H1 (cell line): ENCODE measurements at regions not wholly inside any gene's neighbourhood (a gene's known extent, or its start where the extent isn't known, plus 50 kb on each side); places are given as distances from the start of the nearest gene placed in this dataset.

Source experiments
- CTCF ChIA-PET: fragments of 300-600 bp; sonication (Branson Sonifier 250); formaldehyde crosslinking; loops from one replicate; lab custom pipeline; 2021; ENCODE audit not compliant: partially characterized antibody; lab: Charles Lee
- POLR2A ChIA-PET: fragments of 300-600 bp; sonication (Branson Sonifier 250); formaldehyde crosslinking; loops from one replicate; lab custom pipeline; 2021; ENCODE audit warnings: inconsistent platforms; ENCODE audit not compliant: partially characterized antibody; lab: Charles Lee
- DNase-seq, 2 experiments: peaks; one replicate each; pipeline versions ENCODE4 v3.0.0 to v3.0.0-alpha.2; 2010 to 2022; ENCODE audit warnings: low spot score in 2 of 2, low read depth in 1 of 2, mixed read lengths in 1 of 2
- FAIRE-seq: peaks from 2 replicates; lab custom pipeline; 2011; peaks lifted over from hg19 to GRCh38; lab: Jason Lieb, UNC
- H2AFZ ChIP-seq: 2 replicates; pipeline ENCODE4 v1.8.1; 2012; ENCODE audit warnings: low read length, inconsistent platforms
- H2AK5ac ChIP-seq: 2 replicates; pipeline ENCODE4 v1.6.1; 2013; ENCODE audit warnings: low read depth, low read length
- H2BK120ac ChIP-seq: replicated peaks from 2 replicates; pipeline ENCODE3; 2013; ENCODE audit warnings: low read depth, low read length, inconsistent platforms
- H2BK12ac ChIP-seq: 2 replicates; pipeline ENCODE4 v1.6.1; 2013; ENCODE audit warnings: low read depth, low read length
- H2BK15ac ChIP-seq: 2 replicates; pipeline ENCODE4 v1.6.1; 2013; ENCODE audit warnings: low read length
- H2BK20ac ChIP-seq: 2 replicates; pipeline ENCODE4 v1.6.1; 2013; ENCODE audit warnings: low read length
- H2BK5ac ChIP-seq: 2 replicates; pipeline ENCODE4 v1.6.1; 2013; ENCODE audit warnings: low read depth, low read length
- H3K14ac ChIP-seq: 2 replicates; pipeline ENCODE4 v1.6.1; 2013; ENCODE audit warnings: inconsistent platforms; ENCODE audit not compliant: insufficient read length
- H3K18ac ChIP-seq: 2 replicates; pipeline ENCODE4 v1.6.1; 2013; ENCODE audit warnings: low read length; ENCODE audit errors: extremely low read depth
- H3K23ac ChIP-seq: 2 replicates; pipeline ENCODE4 v1.6.1; 2013; ENCODE audit warnings: inconsistent platforms; ENCODE audit not compliant: insufficient read length
- H3K23me2 ChIP-seq: 2 replicates; pipeline ENCODE4 v1.6.1; 2013; ENCODE audit warnings: low read depth, low read length
- H3K27ac ChIP-seq: 2 replicates; pipeline ENCODE4 v1.6.1; 2011; ENCODE audit warnings: low read depth, low read length, inconsistent platforms
- H3K27me3 ChIP-seq, 4 experiments: replicated peaks in 1 of 4; 1 replicate in 1 of 4; 2 replicates in 3 of 4; pipeline versions ENCODE4 v1.6.1 to v1.8.1; 2011 to 2013; ENCODE audit warnings: low read length in 3 of 4, mild to moderate bottlenecking in 3 of 4, inconsistent platforms in 2 of 4, mixed read lengths in 2 of 4, moderate library complexity in 1 of 4; ENCODE audit not compliant: control insufficient read depth in 3 of 4, insufficient read depth in 3 of 4; ENCODE audit errors: extremely low read depth in 1 of 4
- H3K36me3 ChIP-seq, 4 experiments: 2 replicates each; pipeline versions ENCODE4 v1.6.1 to v1.8.1; 2011 to 2013; ENCODE audit warnings: mild to moderate bottlenecking in 4 of 4, low read length in 3 of 4, moderate library complexity in 2 of 4, control low read depth in 1 of 4, inconsistent platforms in 1 of 4; ENCODE audit not compliant: insufficient read depth in 4 of 4, control insufficient read depth in 2 of 4
- H3K4ac ChIP-seq: replicated peaks from 2 replicates; pipeline ENCODE3; 2013; ENCODE audit warnings: low read length, low read depth, mixed read lengths, inconsistent platforms; ENCODE audit not compliant: insufficient read length
- H3K4me1 ChIP-seq, 4 experiments: replicated peaks in 1 of 4; 1 replicate in 1 of 4; 2 replicates in 3 of 4; pipeline versions ENCODE4 v1.6.1 to v1.8.1; 2011 to 2013; ENCODE audit warnings: low read length in 3 of 4, inconsistent platforms in 2 of 4, mixed read lengths in 1 of 4; ENCODE audit not compliant: insufficient read depth in 4 of 4, control insufficient read depth in 3 of 4
- H3K4me2 ChIP-seq, 2 experiments: 2 replicates each; pipeline versions ENCODE4 v1.6.1 to v1.8.1; 2011 to 2013; ENCODE audit warnings: low read depth in 2 of 2, low read length in 2 of 2, control low read depth in 1 of 2, inconsistent platforms in 1 of 2, mild to moderate bottlenecking in 1 of 2; ENCODE audit not compliant: insufficient read depth in 1 of 2
- H3K4me3 ChIP-seq, 4 experiments: fragments of 200-600, 300-600 bp in 1 of 4; sonication (generic), shearing (Covaris generic), sonication (Bioruptor Twin) in 1 of 4; 2 replicates each; pipeline versions ENCODE4 v1.5.1 to v1.8.1; 2011 to 2016; ENCODE audit warnings: low read length in 4 of 4, low read depth in 3 of 4, control low read depth in 2 of 4, inconsistent platforms in 2 of 4, mild to moderate bottlenecking in 2 of 4, mixed read lengths in 1 of 4, moderate library complexity in 1 of 4; ENCODE audit not compliant: insufficient read depth in 2 of 4; ENCODE audit errors: extremely low read depth in 1 of 4
- H3K56ac ChIP-seq: replicated peaks from 2 replicates; pipeline ENCODE3; 2013; ENCODE audit warnings: low read depth, mild to moderate bottlenecking, mixed read lengths, low read length, inconsistent platforms; ENCODE audit not compliant: insufficient read length
- H3K79me1 ChIP-seq: 2 replicates; pipeline ENCODE4 v1.6.1; 2013; ENCODE audit warnings: low read depth, low read length, control low read depth
- H3K79me2 ChIP-seq, 2 experiments: 2 replicates each; pipeline versions ENCODE4 v1.6.1 to v1.8.1; 2012 to 2013; ENCODE audit warnings: low read length in 2 of 2, mild to moderate bottlenecking in 2 of 2, inconsistent platforms in 1 of 2; ENCODE audit not compliant: insufficient read depth in 2 of 2, control insufficient read depth in 1 of 2
- H3K9ac ChIP-seq, 4 experiments: replicated peaks in 1 of 4; 1 replicate in 1 of 4; 2 replicates in 3 of 4; pipeline versions ENCODE4 v1.6.1 to v1.8.1; 2011 to 2013; ENCODE audit warnings: low read depth in 3 of 4, low read length in 3 of 4, control low read depth in 2 of 4, mild to moderate bottlenecking in 2 of 4, moderate library complexity in 2 of 4, inconsistent platforms in 1 of 4; ENCODE audit errors: extremely low read depth in 1 of 4
- H3K9me3 ChIP-seq, 2 experiments: 2 replicates each; pipeline versions ENCODE4 v1.6.1 to v1.8.1; 2012 to 2013; ENCODE audit warnings: mild to moderate bottlenecking in 2 of 2, moderate library complexity in 2 of 2, control low read depth in 1 of 2, inconsistent platforms in 1 of 2, low read depth in 1 of 2, low read length in 1 of 2, mixed read lengths in 1 of 2; ENCODE audit not compliant: insufficient read depth in 2 of 2
- H4K20me1 ChIP-seq, 2 experiments: replicated peaks in 1 of 2; 2 replicates each; pipeline versions ENCODE3 to v1.8.1; 2011 to 2013; ENCODE audit warnings: inconsistent platforms in 2 of 2, low read length in 2 of 2, mild to moderate bottlenecking in 1 of 2; ENCODE audit not compliant: insufficient read depth in 2 of 2, control insufficient read depth in 1 of 2
- H4K5ac ChIP-seq: 2 replicates; pipeline ENCODE4 v1.6.1; 2013; ENCODE audit warnings: low read length, low read depth, mixed read lengths, inconsistent platforms; ENCODE audit not compliant: insufficient read length
- H4K8ac ChIP-seq: 2 replicates; pipeline ENCODE4 v1.8.0; 2013; ENCODE audit warnings: mild to moderate bottlenecking, moderate library complexity, low read length, inconsistent platforms; ENCODE audit not compliant: insufficient read depth; ENCODE audit errors: extremely low read depth
- H4K91ac ChIP-seq: replicated peaks from 2 replicates; pipeline ENCODE3; 2013; ENCODE audit warnings: low read length, mixed read lengths, inconsistent platforms; ENCODE audit not compliant: insufficient read length
- KDM1A ChIP-seq: fragments of 200-600, 300-600 bp; sonication (generic); IDR thresholded peaks from 2 replicates; pipeline ENCODE4 v1.7.1; 2016; ENCODE audit warnings: mild to moderate bottlenecking, low read length, borderline replicate concordance
- WGBS, 2 experiments: shearing (Covaris generic) in 1 of 2; methylation state at CpG; one replicate each; pipeline versions ENCODE4 v1.1.6 to v1.1.7; 2013 to 2015; ENCODE audit warnings: low lambda C conversion rate in 2 of 2, mixed read lengths in 2 of 2, inconsistent platforms in 1 of 2, low coverage in 1 of 2, missing lambda C conversion rate in 1 of 2; ENCODE audit not compliant: insufficient replicate concordance in 2 of 2, insufficient coverage in 1 of 2, insufficient read length in 1 of 2; ENCODE audit errors: extremely low coverage in 1 of 2, missing lambda C conversion rate in 1 of 2; 5-methylcytosine and 5-hydroxymethylcytosine counted together

DNA sequence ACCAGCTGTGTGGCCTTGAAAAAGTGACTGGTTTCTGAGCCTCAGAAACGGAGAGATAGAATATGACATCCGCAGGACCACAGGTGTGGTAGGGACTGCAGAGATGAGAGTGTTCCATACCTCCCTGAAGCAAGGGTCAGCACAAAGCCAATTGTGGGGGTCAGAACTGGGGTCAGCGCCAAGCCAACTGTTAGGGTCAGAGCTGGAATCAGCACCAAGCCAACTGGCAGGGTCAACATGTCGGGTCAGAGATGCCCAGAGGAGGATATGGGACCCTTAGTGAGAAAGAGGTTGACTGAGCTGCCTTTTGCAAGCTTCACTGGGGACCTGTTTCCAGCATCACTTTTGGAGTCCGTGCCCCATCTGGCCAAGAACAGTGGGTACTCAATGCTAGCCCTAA lies 93.9 kb downstream of the MATN1 start:
- Histone ChIP-seq H3K18ac (no peak overlapping the region), H3K23ac (no peak overlapping the region), H2AK5ac (no peak overlapping the region), H3K36me3 (no peaks in the 10 kb centered on the region), H3K79me2 (no peaks in the 10 kb centered on the region; a peak in 1 of 4 replicates), H3K4ac (no peak overlapping the region), H4K8ac (no peak overlapping the region), H2BK5ac (no peak overlapping the region), H2BK12ac (no peak overlapping the region), H2BK20ac (no peak overlapping the region), H3K27me3 (no peaks in the 10 kb centered on the region), H3K56ac (no peak overlapping the region), H4K20me1 (no peaks in the 10 kb centered on the region), H2BK120ac (no peak overlapping the region), H3K9ac (no peak overlapping the region), H3K4me3 (no peak overlapping the region), H3K9me3 (peaks cover 3 to 8% of the 10 kb centered on the region in 2 experiments; a peak in 2 of 4 replicates), H3K23me2 (peaks cover under 1% of the 10 kb centered on the region; the same call in 1 of the 2 replicates), H4K91ac (no peak overlapping the region), H3K14ac (no peak overlapping the region), H4K5ac (no peak overlapping the region), H3K4me2 (no peak overlapping the region), H3K79me1 (no peaks in the 10 kb centered on the region), H2AFZ (no peak overlapping the region), H3K4me1 (no peaks in the 10 kb centered on the region), H3K27ac (no peak overlapping the region), H2BK15ac (no peak overlapping the region)
- POLR2A ChIA-PET = no interaction called here
- no peak for FAIRE-seq
- DNase-seq = no peak
- WGBS, 2 experiments = 89% methylated on average over 5 of the region's 5 CpGs; no CpG with 5 or more reads in 1 of the 2 experiments
- CTCF ChIA-PET = interaction anchor here (1.6 kb wide), 1 partner anchor 249 kb away, joined by 4 read pairs; no protein-coding TSS in a partner anchor
- TF ChIP-seq KDM1A = no peak
